NCI-H2227 (cell line): ENCODE measurements at regions not wholly inside any gene's neighbourhood (a gene's known extent, or its start where the extent isn't known, plus 50 kb on each side); places are given as distances from the start of the nearest gene placed in this dataset.
"Not testable (repeated sequence)": the region's sequence is repeated elsewhere in the genome, so short reads cannot be mapped to it uniquely, and the experiment has no call there.

Experiments used
- DNase-seq: peaks from one replicate; lab custom pipeline; 2025; ENCODE audit not compliant: unreplicated experiment; lab: John Stamatoyannopoulos, UW

- DNase-seq = no peak
These were observed 58.5 kb downstream of the IGLL5 start for GRCh38 chr22:22946131-22946530.

- no peak for DNase-seq
These were observed 61.3 kb downstream of the IGLL5 start for GRCh38 chr22:22948651-22949571.

- DNase-seq = no peak
These were observed 62.3 kb downstream of the IGLL5 start for GRCh38 chr22:22949953-22950352.

- DNase-seq = no peak
These were observed 63.4 kb downstream of the IGLL5 start for GRCh38 chr22:22951035-22951434.

GRCh38 chr22:22952531-22953280 lies 65.1 kb downstream of the IGLL5 start:
- DNase-seq = no peak

- no peak for DNase-seq
These were observed 66.2 kb downstream of the IGLL5 start for GRCh38 chr22:22953791-22954190.

- peak; percentile 52 for DNase-seq
These were observed 67.0 kb downstream of the IGLL5 start for GRCh38 chr22:22954656-22955055.

GRCh38 chr22:22955276-22955798 lies 67.7 kb downstream of the IGLL5 start:
- no peak for DNase-seq

GRCh38 chr22:22955866-22956535 lies 68.4 kb downstream of the IGLL5 start:
- DNase-seq = peak; percentile 70

- DNase-seq = no peak
These were observed 69.5 kb downstream of the IGLL5 start for GRCh38 chr22:22957090-22957489.

- no peak for DNase-seq
These were observed 71.0 kb downstream of the IGLL5 start for GRCh38 chr22:22958621-22959020.

- peak; percentile 88 for DNase-seq
These were observed 71.7 kb downstream of the IGLL5 start for GRCh38 chr22:22959147-22959827.

GRCh38 chr22:22960307-22960706 lies 72.7 kb downstream of the IGLL5 start:
- DNase-seq = no peak

- DNase-seq = no peak
These were observed 74.0 kb downstream of the IGLL5 start for GRCh38 chr22:22961574-22961973.

- no peak for DNase-seq
These were observed 80.8 kb downstream of the IGLL5 start for GRCh38 chr22:22968366-22968765.

- not testable (repeated sequence) for DNase-seq
These were observed 85.0 kb downstream of the IGLL5 start for GRCh38 chr22:22972605-22973004.

GRCh38 chr22:22973336-22973735 lies 85.7 kb downstream of the IGLL5 start:
- no peak for DNase-seq

- DNase-seq = no peak
These were observed 86.5 kb downstream of the IGLL5 start for GRCh38 chr22:22974156-22974555.

GRCh38 chr22:22974795-22975580 lies 87.4 kb downstream of the IGLL5 start:
- DNase-seq = no peak
